ENCODE measurements at regions not wholly inside any gene's neighbourhood (a gene's known extent, or its start where the extent isn't known, plus 50 kb on each side); places are given as distances from the start of the nearest gene placed in this dataset.

- TF ChIP-seq POLR2AphosphoS5 (IDR thresholded peaks at IDR 0.05; ENCODE audit: control insufficient read depth, insufficient read depth, low read depth, low read length) = no peak
- TF ChIP-seq EZH2 (IDR thresholded peaks at IDR 0.05; ENCODE audit: borderline replicate concordance, low read depth, low read length) = no peak
- no peak for TF ChIP-seq SIX5 (IDR thresholded peaks at IDR 0.05; ENCODE audit: borderline replicate concordance in 1 of 2, insufficient read depth in 1 of 2, low read depth in 1 of 2, low read length in 2 of 2)
- TF ChIP-seq HDGF (IDR thresholded peaks at IDR 0.05) = no peak
These were observed 56.3 kb upstream of the MPHOSPH6 start for GRCh38 chr16:82226327-82226726.

Measured in K562 (cell line).